ENCODE measurements at regions not wholly inside any gene's neighbourhood (a gene's known extent, or its start where the extent isn't known, plus 50 kb on each side); places are given as distances from the start of the nearest gene placed in this dataset.

- Mint-ChIP-seq H3K9me3 (peaks cover 15 to 35% (median 21%) of the 10 kb centered on the region in 3 donors), H3K36me3 (no peaks in the 10 kb centered on the region), H3K4me3 (no peak overlapping the region), H3K27ac (no peak overlapping the region), H3K27me3 (no peaks in the 10 kb centered on the region), H3K4me1 (no peaks in the 10 kb centered on the region)
- Histone ChIP-seq H3K27ac (ENCODE audit: low read length) (no peak overlapping the region), H3K4me3 (ENCODE audit: control insufficient read depth in 1 of 2, extremely low read depth in 1 of 2, low read length in 1 of 2) (no peak overlapping the region), H3K27me3 (replicated peaks in 1 of 2; ENCODE audit: control insufficient read depth in 2 of 2, extremely low read depth in 1 of 2, insufficient read depth in 2 of 2, low read length in 1 of 2) (no peaks in the 10 kb centered on the region), H3K4me1 (ENCODE audit: control insufficient read depth in 1 of 2, extremely low read depth in 1 of 2, insufficient read depth in 2 of 2, low read length in 2 of 2) (no peaks in the 10 kb centered on the region), H3K36me3 (ENCODE audit: control insufficient read depth in 2 of 2, extremely low read depth in 1 of 2, insufficient read depth in 1 of 2, low read length in 1 of 2) (no peaks in the 10 kb centered on the region), H3K9me3 (no peaks in the 10 kb centered on the region)
- ChIA-PET CTCF (no interaction called here), POLR2A (no interaction called here)
- ATAC-seq (replicated peaks in 1 of 4), result no peak
- DNase-seq, result no peak
- WGBS (ENCODE audit: insufficient coverage), result no CpG with 5 or more reads among the region's 2 CpGs
Measured at GRCh38 chr1:163970151-163970550, 588.8 kb upstream of the PBX1 start.

- no CpG with 5 or more reads among the region's 4 CpGs for WGBS (ENCODE audit: insufficient coverage)
- ChIA-PET POLR2A (no interaction called here), CTCF (no interaction called here)
- Mint-ChIP-seq H3K4me3 (no peak overlapping the region), H3K27me3 (no peaks in the 10 kb centered on the region), H3K36me3 (no peaks in the 10 kb centered on the region), H3K4me1 (no peaks in the 10 kb centered on the region), H3K9me3 (peaks cover 14 to 30% (median 17%) of the 10 kb centered on the region in 3 donors), H3K27ac (no peak overlapping the region)
- Histone ChIP-seq H3K4me1 (ENCODE audit: control insufficient read depth in 1 of 2, extremely low read depth in 1 of 2, insufficient read depth in 2 of 2, low read length in 2 of 2) (no peaks in the 10 kb centered on the region), H3K36me3 (ENCODE audit: control insufficient read depth in 2 of 2, extremely low read depth in 1 of 2, insufficient read depth in 1 of 2, low read length in 1 of 2) (no peaks in the 10 kb centered on the region), H3K9me3 (no peaks in the 10 kb centered on the region), H3K4me3 (ENCODE audit: control insufficient read depth in 1 of 2, extremely low read depth in 1 of 2, low read length in 1 of 2) (no peak overlapping the region), H3K27ac (ENCODE audit: low read length) (no peak overlapping the region), H3K27me3 (replicated peaks in 1 of 2; ENCODE audit: control insufficient read depth in 2 of 2, extremely low read depth in 1 of 2, insufficient read depth in 2 of 2, low read length in 1 of 2) (no peaks in the 10 kb centered on the region)
- ATAC-seq (replicated peaks in 1 of 4) (no peak), DNase-seq (no peak)
Measured at GRCh38 chr1:163970699-163971098, 588.3 kb upstream of the PBX1 start.

- H3K36me3 Mint-ChIP-seq, result no peaks in the 10 kb centered on the region
- no peaks in the 10 kb centered on the region for H3K4me1 Mint-ChIP-seq
- H3K9me3 ChIP-seq, result no peaks in the 10 kb centered on the region
- H3K4me3 ChIP-seq (ENCODE audit: control insufficient read depth in 1 of 2, extremely low read depth in 1 of 2, low read length in 1 of 2), result no peak overlapping the region
- H3K4me1 ChIP-seq (ENCODE audit: control insufficient read depth in 1 of 2, extremely low read depth in 1 of 2, insufficient read depth in 2 of 2, low read length in 2 of 2), result no peaks in the 10 kb centered on the region
- peaks cover 17 to 21% (median 19%) of the 10 kb centered on the region in 3 donors for H3K9me3 Mint-ChIP-seq
- DNase-seq, result no peak
- CTCF ChIA-PET, result no interaction called here
- POLR2A ChIA-PET, result no interaction called here
- H3K27me3 Mint-ChIP-seq, result no peaks in the 10 kb centered on the region
- ATAC-seq (replicated peaks in 1 of 4), result no peak
- no peak overlapping the region for H3K4me3 Mint-ChIP-seq
- H3K27ac Mint-ChIP-seq, result no peak overlapping the region
- H3K27ac ChIP-seq (ENCODE audit: low read length), result no peak overlapping the region
- no peaks in the 10 kb centered on the region for H3K36me3 ChIP-seq (ENCODE audit: control insufficient read depth in 2 of 2, extremely low read depth in 1 of 2, insufficient read depth in 1 of 2, low read length in 1 of 2)
- H3K27me3 ChIP-seq (replicated peaks in 1 of 2; ENCODE audit: control insufficient read depth in 2 of 2, extremely low read depth in 1 of 2, insufficient read depth in 2 of 2, low read length in 1 of 2), result no peaks in the 10 kb centered on the region
Measured at GRCh38 chr1:163973586-163973985, 585.4 kb upstream of the PBX1 start.

GRCh38 chr1:163974120-163974519 is 584.9 kb upstream of the PBX1 start:
- Histone ChIP-seq H3K36me3 (ENCODE audit: control insufficient read depth in 2 of 2, extremely low read depth in 1 of 2, insufficient read depth in 1 of 2, low read length in 1 of 2) (no peaks in the 10 kb centered on the region), H3K4me3 (ENCODE audit: control insufficient read depth in 1 of 2, extremely low read depth in 1 of 2, low read length in 1 of 2) (no peak overlapping the region), H3K27me3 (replicated peaks in 1 of 2; ENCODE audit: control insufficient read depth in 2 of 2, extremely low read depth in 1 of 2, insufficient read depth in 2 of 2, low read length in 1 of 2) (no peaks in the 10 kb centered on the region), H3K4me1 (ENCODE audit: control insufficient read depth in 1 of 2, extremely low read depth in 1 of 2, insufficient read depth in 2 of 2, low read length in 2 of 2) (no peaks in the 10 kb centered on the region), H3K9me3 (no peaks in the 10 kb centered on the region), H3K27ac (ENCODE audit: low read length) (no peak overlapping the region)
- ChIA-PET POLR2A (no interaction called here), CTCF (no interaction called here)
- H3K9me3 Mint-ChIP-seq, result peaks cover 18 to 21% (median 19%) of the 10 kb centered on the region in 3 donors
- ATAC-seq (replicated peaks in 1 of 4), result no peak
- WGBS (ENCODE audit: insufficient coverage), result no CpG with 5 or more reads among the region's 2 CpGs
- DNase-seq, result no peak
- H3K27me3 Mint-ChIP-seq, result no peaks in the 10 kb centered on the region
- no peaks in the 10 kb centered on the region for H3K36me3 Mint-ChIP-seq
- no peaks in the 10 kb centered on the region for H3K4me1 Mint-ChIP-seq
- H3K4me3 Mint-ChIP-seq, result no peak overlapping the region
- no peak overlapping the region for H3K27ac Mint-ChIP-seq

- Histone ChIP-seq H3K4me1 (ENCODE audit: control insufficient read depth in 1 of 2, extremely low read depth in 1 of 2, insufficient read depth in 2 of 2, low read length in 2 of 2) (no peaks in the 10 kb centered on the region), H3K4me3 (ENCODE audit: control insufficient read depth in 1 of 2, extremely low read depth in 1 of 2, low read length in 1 of 2) (no peak overlapping the region), H3K27ac (ENCODE audit: low read length) (no peak overlapping the region), H3K9me3 (no peaks in the 10 kb centered on the region), H3K36me3 (ENCODE audit: control insufficient read depth in 2 of 2, extremely low read depth in 1 of 2, insufficient read depth in 1 of 2, low read length in 1 of 2) (no peaks in the 10 kb centered on the region), H3K27me3 (replicated peaks in 1 of 2; ENCODE audit: control insufficient read depth in 2 of 2, extremely low read depth in 1 of 2, insufficient read depth in 2 of 2, low read length in 1 of 2) (no peaks in the 10 kb centered on the region)
- Mint-ChIP-seq H3K4me3 (no peak overlapping the region), H3K27ac (no peak overlapping the region), H3K27me3 (no peaks in the 10 kb centered on the region), H3K4me1 (no peaks in the 10 kb centered on the region), H3K9me3 (peaks cover 20 to 28% (median 27%) of the 10 kb centered on the region in 3 donors), H3K36me3 (no peaks in the 10 kb centered on the region)
- ChIA-PET CTCF (no interaction called here), POLR2A (no interaction called here)
- no peak for ATAC-seq (replicated peaks in 1 of 4)
- no CpG with 5 or more reads among the region's 1 CpG for WGBS (ENCODE audit: insufficient coverage)
- no peak for DNase-seq
Measured at GRCh38 chr1:163980394-163980793, 578.6 kb upstream of the PBX1 start.

- no CpG with 5 or more reads among the region's 2 CpGs for WGBS (ENCODE audit: insufficient coverage)
- no peaks in the 10 kb centered on the region for H3K4me1 Mint-ChIP-seq
- ChIA-PET POLR2A (no interaction called here), CTCF (no interaction called here)
- no peak overlapping the region for H3K27ac Mint-ChIP-seq
- peaks cover 12 to 30% (median 23%) of the 10 kb centered on the region in 3 donors for H3K9me3 Mint-ChIP-seq
- no peak for DNase-seq
- Histone ChIP-seq H3K9me3 (no peaks in the 10 kb centered on the region), H3K4me3 (ENCODE audit: control insufficient read depth in 1 of 2, extremely low read depth in 1 of 2, low read length in 1 of 2) (no peak overlapping the region), H3K27ac (ENCODE audit: low read length) (no peak overlapping the region), H3K36me3 (ENCODE audit: control insufficient read depth in 2 of 2, extremely low read depth in 1 of 2, insufficient read depth in 1 of 2, low read length in 1 of 2) (no peaks in the 10 kb centered on the region), H3K4me1 (ENCODE audit: control insufficient read depth in 1 of 2, extremely low read depth in 1 of 2, insufficient read depth in 2 of 2, low read length in 2 of 2) (no peaks in the 10 kb centered on the region), H3K27me3 (replicated peaks in 1 of 2; ENCODE audit: control insufficient read depth in 2 of 2, extremely low read depth in 1 of 2, insufficient read depth in 2 of 2, low read length in 1 of 2) (no peaks in the 10 kb centered on the region)
- no peak for ATAC-seq (replicated peaks in 1 of 4)
- H3K36me3 Mint-ChIP-seq, result no peaks in the 10 kb centered on the region
- H3K27me3 Mint-ChIP-seq, result no peaks in the 10 kb centered on the region
- no peak overlapping the region for H3K4me3 Mint-ChIP-seq
Measured at GRCh38 chr1:163981500-163982030, 577.4 kb upstream of the PBX1 start.

GRCh38 chr1:163983097-163983496 is 575.9 kb upstream of the PBX1 start:
- H3K4me1 ChIP-seq (ENCODE audit: control insufficient read depth in 1 of 2, extremely low read depth in 1 of 2, insufficient read depth in 2 of 2, low read length in 2 of 2), result no peaks in the 10 kb centered on the region

More at GRCh38 chr1:163983097-163983496, 575.9 kb upstream of the PBX1 start:
- H3K4me3 ChIP-seq (ENCODE audit: control insufficient read depth in 1 of 2, extremely low read depth in 1 of 2, low read length in 1 of 2), result no peak overlapping the region
- ATAC-seq (replicated peaks in 1 of 4) (no peak), DNase-seq (no peak)
- H3K9me3 ChIP-seq, result no peaks in the 10 kb centered on the region
- ChIA-PET POLR2A (no interaction called here), CTCF (interaction anchor here in 1 of 2 donors (1.0 kb wide), 1 partner anchor 30 kb away, joined by 3 read pairs; no protein-coding TSS in a partner anchor)
- Mint-ChIP-seq H3K4me1 (no peaks in the 10 kb centered on the region), H3K36me3 (no peaks in the 10 kb centered on the region), H3K9me3 (peaks cover 11 to 27% (median 16%) of the 10 kb centered on the region in 3 donors), H3K27ac (no peak overlapping the region), H3K27me3 (no peaks in the 10 kb centered on the region), H3K4me3 (no peak overlapping the region)
- H3K27ac ChIP-seq (ENCODE audit: low read length), result no peak overlapping the region
- H3K27me3 ChIP-seq (replicated peaks in 1 of 2; ENCODE audit: control insufficient read depth in 2 of 2, extremely low read depth in 1 of 2, insufficient read depth in 2 of 2, low read length in 1 of 2), result no peaks in the 10 kb centered on the region
- H3K36me3 ChIP-seq (ENCODE audit: control insufficient read depth in 2 of 2, extremely low read depth in 1 of 2, insufficient read depth in 1 of 2, low read length in 1 of 2), result no peaks in the 10 kb centered on the region
- WGBS (ENCODE audit: insufficient coverage), result 50% methylated on average over 1 of the region's 2 CpGs
